ENCODE measurements at regions not wholly inside any gene's neighbourhood (a gene's known extent, or its start where the extent isn't known, plus 50 kb on each side); places are given as distances from the start of the nearest gene placed in this dataset.
A peak's percentile ranks its signal among the peaks of the same experiment; 100 is the strongest.

DNA sequence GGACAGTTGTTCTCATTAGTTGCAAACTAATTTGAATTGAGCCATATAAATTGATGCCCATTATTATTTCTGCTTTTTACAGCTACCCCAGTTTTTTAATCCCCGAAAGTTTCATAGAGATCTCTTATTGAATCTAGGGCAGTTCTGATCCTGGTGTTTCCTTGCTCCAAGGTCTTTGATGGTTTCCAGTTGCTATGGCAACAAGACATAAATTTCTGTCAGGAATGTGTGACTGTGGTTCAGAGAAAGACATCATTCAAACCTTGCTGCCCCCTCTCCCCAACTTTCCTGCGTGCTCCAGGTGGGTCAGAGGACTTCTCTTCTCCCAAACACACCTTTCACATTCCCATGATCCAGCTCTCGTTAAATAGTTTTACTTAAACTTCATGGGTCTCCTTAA is 63.4 kb downstream of the TAF11L14 start:
- ATAC-seq (ENCODE audit: low FRiP score in 2 of 2): no peak
- no peaks in the 10 kb centered on the region for H3K4me1 ChIP-seq

DNA sequence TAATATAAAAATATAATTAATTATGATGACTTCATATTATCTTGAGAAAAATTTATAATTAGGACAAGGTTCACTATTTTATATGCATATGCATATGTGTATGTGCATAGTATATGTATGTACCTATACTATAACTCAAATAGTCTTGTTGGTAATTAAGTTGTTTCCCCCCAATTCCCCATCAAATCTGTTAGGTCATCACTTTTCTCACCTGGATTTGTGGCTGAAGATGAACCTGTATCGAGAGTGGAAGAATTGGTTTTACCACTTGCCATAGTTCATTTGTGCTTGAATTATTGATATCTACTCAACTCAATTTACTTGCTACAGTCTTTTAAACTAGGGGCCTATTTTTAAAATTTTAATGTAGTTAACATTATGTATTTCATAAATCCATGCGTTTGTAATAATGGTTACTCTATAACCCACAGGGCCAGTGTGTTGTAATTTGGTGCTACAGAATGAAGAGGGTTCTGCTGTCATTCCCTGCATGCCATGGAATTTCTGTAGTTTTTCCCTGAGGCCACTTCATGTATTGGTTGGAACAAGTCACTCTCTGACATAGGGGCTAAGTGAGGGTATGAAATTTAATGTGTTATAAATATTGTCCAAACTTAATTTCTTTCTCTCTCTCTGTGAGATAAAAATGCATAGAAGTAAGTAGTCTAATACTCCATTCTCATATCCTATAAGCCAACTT is 74.9 kb downstream of the TAF11L14 start:
- DNase-seq (no peak), ATAC-seq (ENCODE audit: low FRiP score in 2 of 2) (no peak)
- H3K27me3 ChIP-seq: no peaks in the 10 kb centered on the region
- TF ChIP-seq CTCF (IDR thresholded peaks at IDR 0.05) (no peak), POLR2A (IDR thresholded peaks at IDR 0.05) (no peak), POLR2AphosphoS5 (IDR thresholded peaks at IDR 0.05) (no peak), EP300 (IDR thresholded peaks at IDR 0.05) (no peak)
- no peak overlapping the region for H3K4me3 ChIP-seq
- 86% methylated on average over 2 of the region's 2 CpGs for WGBS, 2 donors
- H3K9me3 ChIP-seq: no peaks in the 10 kb centered on the region
- no peak overlapping the region for H3K27ac ChIP-seq
- H3K4me1 ChIP-seq: no peaks in the 10 kb centered on the region
- H3K36me3 ChIP-seq: no peaks in the 10 kb centered on the region

More for the DNA sequence above, 63.4 kb downstream of the TAF11L14 start:
- no peaks in the 10 kb centered on the region for H3K9me3 ChIP-seq
- H3K27me3 ChIP-seq: no peaks in the 10 kb centered on the region
- no peak overlapping the region for H3K27ac ChIP-seq
- no peak for DNase-seq
- no peak for TF ChIP-seq POLR2AphosphoS5 (IDR thresholded peaks at IDR 0.05)
- no peak for TF ChIP-seq CTCF (IDR thresholded peaks at IDR 0.05)
- TF ChIP-seq EP300 (IDR thresholded peaks at IDR 0.05): no peak
- TF ChIP-seq POLR2A (IDR thresholded peaks at IDR 0.05): no peak
- no peak overlapping the region for H3K4me3 ChIP-seq
- 49 to 67% methylated on average over 3 of the region's 3 CpGs for WGBS, 2 donors
- no peaks in the 10 kb centered on the region for H3K36me3 ChIP-seq

DNA sequence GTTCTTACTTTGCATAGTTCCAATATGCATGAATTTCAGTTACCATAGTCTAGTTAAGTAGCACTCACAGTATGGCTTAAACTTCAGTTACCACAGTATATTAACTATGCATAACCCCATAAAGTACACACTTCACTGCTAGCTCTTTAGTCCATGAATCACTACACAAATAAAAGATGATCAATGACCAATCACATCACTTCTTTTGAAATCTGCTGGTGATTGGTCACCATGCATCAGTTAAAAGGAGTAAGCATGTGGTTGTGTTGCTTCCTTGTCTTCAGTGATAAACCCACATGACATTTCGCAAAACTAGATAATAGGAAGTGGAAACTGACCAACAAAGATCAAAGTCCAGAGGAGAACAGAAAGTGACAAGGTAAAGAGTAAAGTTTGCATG is 79.0 kb downstream of the TAF11L14 start:
- H3K27me3 ChIP-seq: no peaks in the 10 kb centered on the region
- no peak for TF ChIP-seq CTCF (IDR thresholded peaks at IDR 0.05)
- TF ChIP-seq EP300 (IDR thresholded peaks at IDR 0.05): no peak
- TF ChIP-seq POLR2A (IDR thresholded peaks at IDR 0.05): no peak
- TF ChIP-seq POLR2AphosphoS5 (IDR thresholded peaks at IDR 0.05): no peak
- 66 to 70% methylated on average over 1 of the region's 1 CpG for WGBS, 2 donors

DNA sequence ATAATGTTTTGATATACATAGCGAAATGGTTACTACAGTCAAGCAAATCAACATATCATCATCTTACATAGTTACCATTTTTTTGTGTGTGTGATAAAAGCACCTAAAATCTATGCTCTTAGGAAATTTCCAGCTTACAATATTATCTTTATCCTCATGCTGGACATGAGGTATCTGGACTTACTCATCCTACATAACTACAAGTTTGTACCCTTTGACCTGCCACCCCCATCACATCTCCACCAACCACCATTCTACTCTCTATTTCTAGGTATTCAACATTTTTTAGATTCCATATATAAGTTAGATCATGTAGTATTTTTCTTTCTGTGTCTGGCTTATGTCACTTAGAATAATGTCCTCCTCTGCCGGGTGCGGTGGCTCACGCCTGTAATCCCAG is 79.9 kb downstream of the TAF11L14 start:
- DNase-seq (peak in 1 of 2 donors; percentile 11), ATAC-seq (ENCODE audit: low FRiP score in 2 of 2) (no peak)
- H3K9me3 ChIP-seq: no peaks in the 10 kb centered on the region
- H3K4me3 ChIP-seq: no peak overlapping the region
- H3K4me1 ChIP-seq: no peaks in the 10 kb centered on the region
- WGBS, 2 donors: 95 to 99% methylated on average over 4 of the region's 4 CpGs
- no peak overlapping the region for H3K27ac ChIP-seq
- no peaks in the 10 kb centered on the region for H3K27me3 ChIP-seq
- TF ChIP-seq POLR2AphosphoS5 (IDR thresholded peaks at IDR 0.05): no peak
- no peak for TF ChIP-seq CTCF (IDR thresholded peaks at IDR 0.05)
- TF ChIP-seq EP300 (IDR thresholded peaks at IDR 0.05): no peak
- TF ChIP-seq POLR2A (IDR thresholded peaks at IDR 0.05): no peak
- H3K36me3 ChIP-seq: no peaks in the 10 kb centered on the region

More for the DNA sequence above, 79.0 kb downstream of the TAF11L14 start:
- ATAC-seq (ENCODE audit: low FRiP score in 2 of 2): no peak
- Histone ChIP-seq H3K4me3 (no peak overlapping the region), H3K36me3 (no peaks in the 10 kb centered on the region), H3K9me3 (no peaks in the 10 kb centered on the region), H3K4me1 (no peaks in the 10 kb centered on the region), H3K27ac (no peak overlapping the region)
- DNase-seq: no peak

GRCh38 chr5:17719592-17719991 is 85.3 kb downstream of the TAF11L14 start:
- H3K4me1 ChIP-seq: no peaks in the 10 kb centered on the region
- ATAC-seq (ENCODE audit: low FRiP score in 2 of 2): no peak
- TF ChIP-seq POLR2A (IDR thresholded peaks at IDR 0.05) (no peak), POLR2AphosphoS5 (IDR thresholded peaks at IDR 0.05) (no peak), CTCF (IDR thresholded peaks at IDR 0.05) (no peak), EP300 (IDR thresholded peaks at IDR 0.05) (no peak)

More at GRCh38 chr5:17719592-17719991, 85.3 kb downstream of the TAF11L14 start:
- no peaks in the 10 kb centered on the region for H3K36me3 ChIP-seq
- no peaks in the 10 kb centered on the region for H3K9me3 ChIP-seq
- no peak overlapping the region for H3K27ac ChIP-seq
- 91 to 94% methylated on average over 9 of the region's 9 CpGs for WGBS, 2 donors
- DNase-seq: no peak
- no peak overlapping the region for H3K4me3 ChIP-seq
- H3K27me3 ChIP-seq: no peaks in the 10 kb centered on the region
